Colonic mucosa (tissue), 4 donors: ENCODE measurements at regions not wholly inside any gene's neighbourhood (a gene's known extent, or its start where the extent isn't known, plus 50 kb on each side); places are given as distances from the start of the nearest gene placed in this dataset.

Source experiments
- DNase-seq: peaks from one replicate; pipeline ENCODE4 v3.0.0-alpha.2; 2020
- H3K27ac ChIP-seq: fragments of 200-600 bp; one replicate; pipeline ENCODE4 v1.8.0; 2021
- H3K27me3 ChIP-seq: fragments of 200-600 bp; one replicate; pipeline ENCODE4 v1.8.0; 2021
- H3K36me3 ChIP-seq: fragments of 200-600 bp; one replicate; pipeline ENCODE4 v1.8.0; 2021
- H3K4me1 ChIP-seq: fragments of 200-600 bp; one replicate; pipeline ENCODE4 v1.8.0; 2021; ENCODE audit warnings: mild to moderate bottlenecking
- H3K4me3 ChIP-seq: fragments of 200-600 bp; one replicate; pipeline ENCODE4 v1.8.0; 2021
- H3K9ac ChIP-seq, 2 donors: one replicate each; pipeline ENCODE4 v1.7.0; 2013; ENCODE audit warnings: control low read depth in 2 of 2, low read depth in 2 of 2, low read length in 2 of 2
- H3K9me3 ChIP-seq: fragments of 200-600 bp; one replicate; pipeline ENCODE4 v1.8.0; 2021
- intact Hi-C: fragments of 100-400 bp; cut with DNase I; formaldehyde crosslinking; loops from one replicate; pipeline ENCODE4 v1.14.1; 2022
- TF ChIP-seq, protein P1 (sequence below): fragments of 200-600 bp; IDR thresholded peaks from one replicate; pipeline ENCODE4 v1.8.0; 2022; ENCODE audit warnings: antibody characterized with exemption, mild to moderate bottlenecking
- donor health status: healthy.
- donor health status: DM: no; HTN: no; CAD: no.
- donor health status: DM: no; HTN: no; CAD: no.

DNA sequence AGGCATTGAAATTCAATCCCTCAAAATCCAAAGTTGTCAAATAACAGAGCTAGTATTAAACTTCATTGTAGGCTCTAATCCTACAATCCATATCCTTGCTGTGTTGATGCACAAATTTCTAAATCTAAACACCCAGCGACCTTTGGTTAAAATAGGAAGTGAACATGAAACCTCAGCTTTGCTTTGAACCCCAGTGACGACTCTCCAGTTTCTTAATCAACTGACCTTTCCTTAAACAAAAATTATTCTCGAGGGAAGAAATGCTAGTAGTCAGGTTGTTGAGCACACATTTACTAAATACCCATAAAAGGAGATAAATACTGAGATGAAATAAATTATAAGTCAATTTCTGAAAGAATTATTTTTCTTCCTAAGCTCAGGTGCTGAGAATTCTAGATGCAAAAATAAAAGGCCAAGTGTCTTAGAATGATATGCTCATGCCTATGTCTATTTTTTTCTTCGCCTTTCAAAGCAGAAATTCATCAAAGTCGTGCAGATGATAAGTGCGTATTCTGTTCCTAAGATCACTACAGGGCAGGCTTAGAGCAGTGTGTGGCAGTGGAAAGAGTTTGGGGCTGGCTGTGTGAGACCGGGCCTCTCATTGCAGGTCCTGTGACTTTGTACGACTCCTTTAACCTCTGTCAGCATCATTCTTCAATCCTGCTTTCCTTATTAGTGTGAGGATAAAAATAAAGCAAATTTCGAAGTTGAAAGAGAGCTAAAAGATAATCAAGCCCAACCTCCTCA is 208.7 kb downstream of the PRL start:
- TF ChIP-seq, protein P1, sequence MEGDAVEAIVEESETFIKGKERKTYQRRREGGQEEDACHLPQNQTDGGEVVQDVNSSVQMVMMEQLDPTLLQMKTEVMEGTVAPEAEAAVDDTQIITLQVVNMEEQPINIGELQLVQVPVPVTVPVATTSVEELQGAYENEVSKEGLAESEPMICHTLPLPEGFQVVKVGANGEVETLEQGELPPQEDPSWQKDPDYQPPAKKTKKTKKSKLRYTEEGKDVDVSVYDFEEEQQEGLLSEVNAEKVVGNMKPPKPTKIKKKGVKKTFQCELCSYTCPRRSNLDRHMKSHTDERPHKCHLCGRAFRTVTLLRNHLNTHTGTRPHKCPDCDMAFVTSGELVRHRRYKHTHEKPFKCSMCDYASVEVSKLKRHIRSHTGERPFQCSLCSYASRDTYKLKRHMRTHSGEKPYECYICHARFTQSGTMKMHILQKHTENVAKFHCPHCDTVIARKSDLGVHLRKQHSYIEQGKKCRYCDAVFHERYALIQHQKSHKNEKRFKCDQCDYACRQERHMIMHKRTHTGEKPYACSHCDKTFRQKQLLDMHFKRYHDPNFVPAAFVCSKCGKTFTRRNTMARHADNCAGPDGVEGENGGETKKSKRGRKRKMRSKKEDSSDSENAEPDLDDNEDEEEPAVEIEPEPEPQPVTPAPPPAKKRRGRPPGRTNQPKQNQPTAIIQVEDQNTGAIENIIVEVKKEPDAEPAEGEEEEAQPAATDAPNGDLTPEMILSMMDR = no peak
- DNase-seq = no peak
- intact Hi-C loops = no loop called here
- H3K9me3 ChIP-seq = no peaks in the 10 kb centered on the region
- no peak overlapping the region for H3K4me3 ChIP-seq
- no peaks in the 10 kb centered on the region for H3K4me1 ChIP-seq
- no peaks in the 10 kb centered on the region for H3K27me3 ChIP-seq
- no peaks in the 10 kb centered on the region for H3K36me3 ChIP-seq
- H3K9ac ChIP-seq = no peak overlapping the region
- H3K27ac ChIP-seq = no peak overlapping the region

GRCh38 chr6:22091424-22091948 is 205.3 kb downstream of the PRL start:
- TF ChIP-seq, protein P1 = no peak
- no peak overlapping the region for H3K9ac ChIP-seq
- H3K4me1 ChIP-seq = no peaks in the 10 kb centered on the region
- intact Hi-C loops = no loop called here
- no peak for DNase-seq
- no peak overlapping the region for H3K4me3 ChIP-seq
- H3K36me3 ChIP-seq = no peaks in the 10 kb centered on the region
- H3K27ac ChIP-seq = no peak overlapping the region
- no peaks in the 10 kb centered on the region for H3K27me3 ChIP-seq
- no peaks in the 10 kb centered on the region for H3K9me3 ChIP-seq

DNA sequence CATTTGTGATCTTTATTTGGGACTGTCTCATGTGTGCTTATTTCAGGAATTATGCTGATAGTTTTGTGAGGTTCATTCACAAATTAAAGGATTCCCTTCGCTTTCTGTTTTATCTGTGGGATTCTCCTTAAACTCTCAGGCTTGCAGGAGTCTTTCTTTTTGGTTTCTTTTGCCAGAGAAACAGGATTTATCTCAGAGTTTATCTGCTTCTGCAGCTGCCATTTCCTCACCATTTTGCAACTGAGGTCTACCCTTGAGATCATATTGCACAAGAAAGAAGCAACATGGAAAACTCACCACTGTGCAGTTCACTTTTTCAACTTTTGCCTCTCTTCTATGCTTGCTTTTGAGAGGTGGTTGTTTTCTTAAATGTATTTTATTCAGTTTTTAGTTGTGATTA is 201.0 kb downstream of the PRL start:
- H3K4me1 ChIP-seq = no peaks in the 10 kb centered on the region
- no peaks in the 10 kb centered on the region for H3K27me3 ChIP-seq
- no peak overlapping the region for H3K9ac ChIP-seq
- H3K9me3 ChIP-seq = no peaks in the 10 kb centered on the region
- DNase-seq = no peak
- TF ChIP-seq, protein P1 = no peak
- intact Hi-C loops = no loop called here
- no peaks in the 10 kb centered on the region for H3K36me3 ChIP-seq
- H3K4me3 ChIP-seq = no peak overlapping the region
- H3K27ac ChIP-seq = no peak overlapping the region

- Histone ChIP-seq H3K4me1 (no peaks in the 10 kb centered on the region), H3K27me3 (no peaks in the 10 kb centered on the region), H3K36me3 (no peaks in the 10 kb centered on the region), H3K27ac (no peak overlapping the region), H3K9ac (no peak overlapping the region), H3K9me3 (no peaks in the 10 kb centered on the region), H3K4me3 (no peak overlapping the region)
- intact Hi-C loops = no loop called here
- DNase-seq = no peak
- TF ChIP-seq, protein P1 = no peak
Measured at GRCh38 chr6:22098601-22099031, 198.2 kb downstream of the PRL start.

GRCh38 chr6:22099231-22099630 is 197.6 kb downstream of the PRL start:
- intact Hi-C loops = no loop called here
- DNase-seq = no peak

More at GRCh38 chr6:22099231-22099630, 197.6 kb downstream of the PRL start:
- H3K4me3 ChIP-seq = no peak overlapping the region
- H3K4me1 ChIP-seq = no peaks in the 10 kb centered on the region
- H3K27me3 ChIP-seq = no peaks in the 10 kb centered on the region
- TF ChIP-seq, protein P1 = no peak
- no peaks in the 10 kb centered on the region for H3K9me3 ChIP-seq
- H3K9ac ChIP-seq = no peak overlapping the region
- no peaks in the 10 kb centered on the region for H3K36me3 ChIP-seq
- no peak overlapping the region for H3K27ac ChIP-seq
